H1 (cell line): ENCODE measurements at regions not wholly inside any gene's neighbourhood (a gene's known extent, or its start where the extent isn't known, plus 50 kb on each side); places are given as distances from the start of the nearest gene placed in this dataset.

Source experiments
- CTCF ChIA-PET: fragments of 300-600 bp; sonication (Branson Sonifier 250); formaldehyde crosslinking; loops from one replicate; lab custom pipeline; 2021; ENCODE audit not compliant: partially characterized antibody; lab: Charles Lee
- POLR2A ChIA-PET: fragments of 300-600 bp; sonication (Branson Sonifier 250); formaldehyde crosslinking; loops from one replicate; lab custom pipeline; 2021; ENCODE audit warnings: inconsistent platforms; ENCODE audit not compliant: partially characterized antibody; lab: Charles Lee
- DNase-seq, 2 experiments: peaks; one replicate each; pipeline versions ENCODE4 v3.0.0 to v3.0.0-alpha.2; 2010 to 2022; ENCODE audit warnings: low spot score in 2 of 2, low read depth in 1 of 2, mixed read lengths in 1 of 2
- FAIRE-seq: peaks from 2 replicates; lab custom pipeline; 2011; peaks lifted over from hg19 to GRCh38; lab: Jason Lieb, UNC
- H2AFZ ChIP-seq: 2 replicates; pipeline ENCODE4 v1.8.1; 2012; ENCODE audit warnings: low read length, inconsistent platforms
- H2AK5ac ChIP-seq: 2 replicates; pipeline ENCODE4 v1.6.1; 2013; ENCODE audit warnings: low read depth, low read length
- H2BK120ac ChIP-seq: replicated peaks from 2 replicates; pipeline ENCODE3; 2013; ENCODE audit warnings: low read depth, low read length, inconsistent platforms
- H2BK12ac ChIP-seq: 2 replicates; pipeline ENCODE4 v1.6.1; 2013; ENCODE audit warnings: low read depth, low read length
- H2BK15ac ChIP-seq: 2 replicates; pipeline ENCODE4 v1.6.1; 2013; ENCODE audit warnings: low read length
- H2BK20ac ChIP-seq: 2 replicates; pipeline ENCODE4 v1.6.1; 2013; ENCODE audit warnings: low read length
- H2BK5ac ChIP-seq: 2 replicates; pipeline ENCODE4 v1.6.1; 2013; ENCODE audit warnings: low read depth, low read length
- H3K14ac ChIP-seq: 2 replicates; pipeline ENCODE4 v1.6.1; 2013; ENCODE audit warnings: inconsistent platforms; ENCODE audit not compliant: insufficient read length
- H3K18ac ChIP-seq: 2 replicates; pipeline ENCODE4 v1.6.1; 2013; ENCODE audit warnings: low read length; ENCODE audit errors: extremely low read depth
- H3K23ac ChIP-seq: 2 replicates; pipeline ENCODE4 v1.6.1; 2013; ENCODE audit warnings: inconsistent platforms; ENCODE audit not compliant: insufficient read length
- H3K23me2 ChIP-seq: 2 replicates; pipeline ENCODE4 v1.6.1; 2013; ENCODE audit warnings: low read depth, low read length
- H3K27ac ChIP-seq: 2 replicates; pipeline ENCODE4 v1.6.1; 2011; ENCODE audit warnings: low read depth, low read length, inconsistent platforms
- H3K27me3 ChIP-seq, 4 experiments: replicated peaks in 1 of 4; 1 replicate in 1 of 4; 2 replicates in 3 of 4; pipeline versions ENCODE4 v1.6.1 to v1.8.1; 2011 to 2013; ENCODE audit warnings: low read length in 3 of 4, mild to moderate bottlenecking in 3 of 4, inconsistent platforms in 2 of 4, mixed read lengths in 2 of 4, moderate library complexity in 1 of 4; ENCODE audit not compliant: control insufficient read depth in 3 of 4, insufficient read depth in 3 of 4; ENCODE audit errors: extremely low read depth in 1 of 4
- H3K36me3 ChIP-seq, 4 experiments: 2 replicates each; pipeline versions ENCODE4 v1.6.1 to v1.8.1; 2011 to 2013; ENCODE audit warnings: mild to moderate bottlenecking in 4 of 4, low read length in 3 of 4, moderate library complexity in 2 of 4, control low read depth in 1 of 4, inconsistent platforms in 1 of 4; ENCODE audit not compliant: insufficient read depth in 4 of 4, control insufficient read depth in 2 of 4
- H3K4ac ChIP-seq: replicated peaks from 2 replicates; pipeline ENCODE3; 2013; ENCODE audit warnings: low read length, low read depth, mixed read lengths, inconsistent platforms; ENCODE audit not compliant: insufficient read length
- H3K4me1 ChIP-seq, 4 experiments: replicated peaks in 1 of 4; 1 replicate in 1 of 4; 2 replicates in 3 of 4; pipeline versions ENCODE4 v1.6.1 to v1.8.1; 2011 to 2013; ENCODE audit warnings: low read length in 3 of 4, inconsistent platforms in 2 of 4, mixed read lengths in 1 of 4; ENCODE audit not compliant: insufficient read depth in 4 of 4, control insufficient read depth in 3 of 4
- H3K4me2 ChIP-seq, 2 experiments: 2 replicates each; pipeline versions ENCODE4 v1.6.1 to v1.8.1; 2011 to 2013; ENCODE audit warnings: low read depth in 2 of 2, low read length in 2 of 2, control low read depth in 1 of 2, inconsistent platforms in 1 of 2, mild to moderate bottlenecking in 1 of 2; ENCODE audit not compliant: insufficient read depth in 1 of 2
- H3K4me3 ChIP-seq, 4 experiments: fragments of 200-600, 300-600 bp in 1 of 4; sonication (generic), shearing (Covaris generic), sonication (Bioruptor Twin) in 1 of 4; 2 replicates each; pipeline versions ENCODE4 v1.5.1 to v1.8.1; 2011 to 2016; ENCODE audit warnings: low read length in 4 of 4, low read depth in 3 of 4, control low read depth in 2 of 4, inconsistent platforms in 2 of 4, mild to moderate bottlenecking in 2 of 4, mixed read lengths in 1 of 4, moderate library complexity in 1 of 4; ENCODE audit not compliant: insufficient read depth in 2 of 4; ENCODE audit errors: extremely low read depth in 1 of 4
- H3K56ac ChIP-seq: replicated peaks from 2 replicates; pipeline ENCODE3; 2013; ENCODE audit warnings: low read depth, mild to moderate bottlenecking, mixed read lengths, low read length, inconsistent platforms; ENCODE audit not compliant: insufficient read length
- H3K79me1 ChIP-seq: 2 replicates; pipeline ENCODE4 v1.6.1; 2013; ENCODE audit warnings: low read depth, low read length, control low read depth
- H3K79me2 ChIP-seq, 2 experiments: 2 replicates each; pipeline versions ENCODE4 v1.6.1 to v1.8.1; 2012 to 2013; ENCODE audit warnings: low read length in 2 of 2, mild to moderate bottlenecking in 2 of 2, inconsistent platforms in 1 of 2; ENCODE audit not compliant: insufficient read depth in 2 of 2, control insufficient read depth in 1 of 2
- H3K9ac ChIP-seq, 4 experiments: replicated peaks in 1 of 4; 1 replicate in 1 of 4; 2 replicates in 3 of 4; pipeline versions ENCODE4 v1.6.1 to v1.8.1; 2011 to 2013; ENCODE audit warnings: low read depth in 3 of 4, low read length in 3 of 4, control low read depth in 2 of 4, mild to moderate bottlenecking in 2 of 4, moderate library complexity in 2 of 4, inconsistent platforms in 1 of 4; ENCODE audit errors: extremely low read depth in 1 of 4
- H3K9me3 ChIP-seq, 2 experiments: 2 replicates each; pipeline versions ENCODE4 v1.6.1 to v1.8.1; 2012 to 2013; ENCODE audit warnings: mild to moderate bottlenecking in 2 of 2, moderate library complexity in 2 of 2, control low read depth in 1 of 2, inconsistent platforms in 1 of 2, low read depth in 1 of 2, low read length in 1 of 2, mixed read lengths in 1 of 2; ENCODE audit not compliant: insufficient read depth in 2 of 2
- H4K20me1 ChIP-seq, 2 experiments: replicated peaks in 1 of 2; 2 replicates each; pipeline versions ENCODE3 to v1.8.1; 2011 to 2013; ENCODE audit warnings: inconsistent platforms in 2 of 2, low read length in 2 of 2, mild to moderate bottlenecking in 1 of 2; ENCODE audit not compliant: insufficient read depth in 2 of 2, control insufficient read depth in 1 of 2
- H4K5ac ChIP-seq: 2 replicates; pipeline ENCODE4 v1.6.1; 2013; ENCODE audit warnings: low read length, low read depth, mixed read lengths, inconsistent platforms; ENCODE audit not compliant: insufficient read length
- H4K8ac ChIP-seq: 2 replicates; pipeline ENCODE4 v1.8.0; 2013; ENCODE audit warnings: mild to moderate bottlenecking, moderate library complexity, low read length, inconsistent platforms; ENCODE audit not compliant: insufficient read depth; ENCODE audit errors: extremely low read depth
- H4K91ac ChIP-seq: replicated peaks from 2 replicates; pipeline ENCODE3; 2013; ENCODE audit warnings: low read length, mixed read lengths, inconsistent platforms; ENCODE audit not compliant: insufficient read length
- BCL11A ChIP-seq, 2 experiments: IDR thresholded peaks; one replicate each; pipeline ENCODE4 v1.6.1; 2011; ENCODE audit warnings: low read depth in 2 of 2, low read length in 2 of 2, mild to moderate bottlenecking in 2 of 2
- CTCF ChIP-seq, 3 experiments: IDR thresholded peaks; 1 replicate in 2 of 3; 2 replicates in 1 of 3; pipeline versions ENCODE4 v1.5.1 to v1.6.1; 2011; ENCODE audit warnings: low read length in 3 of 3, mild to moderate bottlenecking in 3 of 3, inconsistent platforms in 2 of 3, low read depth in 1 of 3, moderate library complexity in 1 of 3; ENCODE audit not compliant: insufficient read depth in 1 of 3; ENCODE audit errors: control extremely low read depth in 1 of 3
- EZH2 ChIP-seq: fragments of 200-600 bp; sonication (generic); IDR thresholded peaks from 2 replicates; pipeline ENCODE4 v1.7.1; 2012; ENCODE audit warnings: low read depth, mild to moderate bottlenecking, moderate library complexity, low read length, inconsistent platforms; ENCODE audit not compliant: severe bottlenecking
- GTF2F1 ChIP-seq: IDR thresholded peaks from 2 replicates; pipeline ENCODE4 v1.6.1; 2012; ENCODE audit warnings: low read depth, low read length, improper control_type of control experiment, borderline replicate concordance
- MAFK ChIP-seq: IDR thresholded peaks from 2 replicates; pipeline ENCODE4 v1.6.1; 2012; ENCODE audit warnings: low read depth, mild to moderate bottlenecking, improper control_type of control experiment, low read length
- MAX ChIP-seq: IDR thresholded peaks from 2 replicates; pipeline ENCODE4 v1.6.1; 2012; ENCODE audit warnings: inconsistent platforms
- SIN3A ChIP-seq, 2 experiments: IDR thresholded peaks in 1 of 2; conservative IDR thresholded peaks in 1 of 2; 2 replicates each; pipeline ENCODE4 v1.6.1; 2011 to 2012; ENCODE audit warnings: low read length in 2 of 2, improper control_type of control experiment in 1 of 2, low read depth in 1 of 2, mild to moderate bottlenecking in 1 of 2
- USF2 ChIP-seq: IDR thresholded peaks from 2 replicates; pipeline ENCODE4 v1.6.1; 2011; ENCODE audit warnings: low read length, improper control_type of control experiment
- WGBS, 2 experiments: shearing (Covaris generic) in 1 of 2; methylation state at CpG; one replicate each; pipeline versions ENCODE4 v1.1.6 to v1.1.7; 2013 to 2015; ENCODE audit warnings: low lambda C conversion rate in 2 of 2, mixed read lengths in 2 of 2, inconsistent platforms in 1 of 2, low coverage in 1 of 2, missing lambda C conversion rate in 1 of 2; ENCODE audit not compliant: insufficient replicate concordance in 2 of 2, insufficient coverage in 1 of 2, insufficient read length in 1 of 2; ENCODE audit errors: extremely low coverage in 1 of 2, missing lambda C conversion rate in 1 of 2; 5-methylcytosine and 5-hydroxymethylcytosine counted together

GRCh38 chr5:109619021-109619460 lies 70.7 kb upstream of the MAN2A1 start:
- H3K27ac ChIP-seq: no peak overlapping the region
- no peaks in the 10 kb centered on the region for H3K36me3 ChIP-seq
- H2BK120ac ChIP-seq: no peak overlapping the region
- H2AFZ ChIP-seq: no peak overlapping the region; the same call in 1 of the 2 replicates
- CTCF ChIA-PET: interaction anchor here (0.7 to 1.5 kb wide), 2 partner anchors 21 to 70 kb away, joined by 3 read pairs; no protein-coding TSS in a partner anchor
- H2BK5ac ChIP-seq: no peak overlapping the region
- no peaks in the 10 kb centered on the region for H3K79me1 ChIP-seq
- no peak overlapping the region for H3K4me2 ChIP-seq
- H3K79me2 ChIP-seq: no peaks in the 10 kb centered on the region
- H3K4me1 ChIP-seq: no peaks in the 10 kb centered on the region
- H3K9ac ChIP-seq: no peak overlapping the region
- H3K4me3 ChIP-seq: no peak overlapping the region
- no peak overlapping the region for H3K23ac ChIP-seq
- H4K91ac ChIP-seq: no peak overlapping the region
- H2AK5ac ChIP-seq: no peak overlapping the region
- H3K27me3 ChIP-seq: no peaks in the 10 kb centered on the region; a peak in 1 of 7 replicates
- H2BK20ac ChIP-seq: no peak overlapping the region
- no peak overlapping the region for H3K56ac ChIP-seq
- whole genome bisulfite sequencing, 2 experiments: 71% methylated on average over 3 of the region's 3 CpGs; no CpG with 5 or more reads in 1 of the 2 experiments
- no peak overlapping the region for H3K4ac ChIP-seq
- no peak for DNase-seq
- no peak overlapping the region for H2BK12ac ChIP-seq
- H4K20me1 ChIP-seq: no peaks in the 10 kb centered on the region
- POLR2A ChIA-PET: no interaction called here
- H4K5ac ChIP-seq: no peak overlapping the region
- TF ChIP-seq GTF2F1 (no peak), BCL11A (IDR thresholded peaks at IDR 0.05; ENCODE audit: low read depth in 2 of 2, low read length in 2 of 2) (no peak), MAX (no peak), EZH2 (no peak), SIN3A (conservative IDR thresholded peaks at IDR 0.05 in 1 of 2, IDR thresholded peaks at IDR 0.05 in 1 of 2; ENCODE audit: low read depth in 1 of 2, low read length in 2 of 2) (no peak), MAFK (no peak), USF2 (no peak), CTCF (IDR thresholded peaks at IDR 0.05; ENCODE audit: control extremely low read depth in 1 of 3, insufficient read depth in 1 of 3, low read depth in 1 of 3, low read length in 3 of 3) (no peak)
- no peaks in the 10 kb centered on the region for H3K23me2 ChIP-seq
- H3K18ac ChIP-seq: no peak overlapping the region
- H4K8ac ChIP-seq: no peak overlapping the region
- FAIRE-seq: no peak
- H3K14ac ChIP-seq: no peak overlapping the region
- H2BK15ac ChIP-seq: no peak overlapping the region
- H3K9me3 ChIP-seq: no peaks in the 10 kb centered on the region
